Common myeloid progenitor, CD34-positive (primary cell): ENCODE measurements at regions not wholly inside any gene's neighbourhood (a gene's known extent, or its start where the extent isn't known, plus 50 kb on each side); places are given as distances from the start of the nearest gene placed in this dataset.

Experiments used
- CTCF ChIA-PET: fragments of 350-600 bp; sonication (Branson Sonifier 250); formaldehyde crosslinking; loops from one replicate; lab custom pipeline; 2021; ENCODE audit warnings: antibody characterized with exemption; lab: Charles Lee
- POLR2A ChIA-PET: fragments of 350-600 bp; sonication (Branson Sonifier 250); formaldehyde crosslinking; loops from one replicate; lab custom pipeline; 2021; ENCODE audit warnings: antibody characterized with exemption; lab: Charles Lee
- DNase-seq, 3 donors: peaks; one replicate each; pipeline versions ENCODE4 v3.0.0 to v3.0.0-alpha.2; 2013
- H3K27ac ChIP-seq, 2 experiments: 1 replicate in 1 of 2; 2 replicates in 1 of 2; pipeline ENCODE4 v1.7.0; 2013; ENCODE audit warnings: inconsistent platforms in 2 of 2, low read length in 2 of 2, mild to moderate bottlenecking in 2 of 2, low read depth in 1 of 2, moderate library complexity in 1 of 2; ENCODE audit not compliant: severe bottlenecking in 2 of 2, insufficient read depth in 1 of 2, poor library complexity in 1 of 2
- H3K27me3 ChIP-seq, 5 experiments: replicated peaks in 2 of 5; 1 replicate in 3 of 5; 2 replicates in 2 of 5; pipeline versions ENCODE4 v1.6.1 to v1.7.0; 2013; ENCODE audit warnings: low read length in 4 of 5, mild to moderate bottlenecking in 2 of 5, moderate library complexity in 2 of 5, inconsistent platforms in 1 of 5; ENCODE audit not compliant: insufficient read depth in 5 of 5, control insufficient read depth in 4 of 5
- H3K36me3 ChIP-seq, 4 experiments: 1 replicate in 2 of 4; 2 replicates in 2 of 4; pipeline versions ENCODE4 v1.6.1 to v1.7.0; 2013; ENCODE audit warnings: low read length in 3 of 4, control low read depth in 1 of 4, mild to moderate bottlenecking in 1 of 4; ENCODE audit not compliant: control insufficient read depth in 4 of 4, insufficient read depth in 4 of 4
- H3K4me1 ChIP-seq, 4 experiments: 1 replicate in 3 of 4; 2 replicates in 1 of 4; pipeline versions ENCODE4 v1.6.1 to v1.7.1; 2013; ENCODE audit warnings: low read length in 3 of 4, mild to moderate bottlenecking in 3 of 4, control low read depth in 1 of 4, inconsistent platforms in 1 of 4, moderate library complexity in 1 of 4; ENCODE audit not compliant: control insufficient read depth in 4 of 4, insufficient read depth in 4 of 4; ENCODE audit errors: control extremely low read depth in 1 of 4
- H3K4me3 ChIP-seq, 7 experiments: 1 replicate in 4 of 7; 2 replicates in 3 of 7; pipeline versions ENCODE4 v1.5.1 to v1.7.0; 2013; ENCODE audit warnings: mild to moderate bottlenecking in 7 of 7, low read length in 6 of 7, moderate library complexity in 6 of 7, inconsistent platforms in 2 of 7, low read depth in 2 of 7, control low read depth in 1 of 7; ENCODE audit not compliant: insufficient read depth in 4 of 7, control insufficient read depth in 1 of 7; ENCODE audit errors: extremely low read depth in 1 of 7
- H3K9me3 ChIP-seq, 5 experiments: 1 replicate in 4 of 5; 2 replicates in 1 of 5; pipeline versions ENCODE4 v1.6.1 to v1.7.1; 2013; ENCODE audit warnings: low read length in 4 of 5, mild to moderate bottlenecking in 2 of 5, inconsistent platforms in 1 of 5, low read depth in 1 of 5, moderate library complexity in 1 of 5; ENCODE audit not compliant: control insufficient read depth in 4 of 5, insufficient read depth in 2 of 5; ENCODE audit errors: control extremely low read depth in 1 of 5
- WGBS: methylation state at CpG from one replicate; pipeline ENCODE4 v1.1.5; 2013; ENCODE audit not compliant: insufficient coverage; 5-methylcytosine and 5-hydroxymethylcytosine counted together

DNA sequence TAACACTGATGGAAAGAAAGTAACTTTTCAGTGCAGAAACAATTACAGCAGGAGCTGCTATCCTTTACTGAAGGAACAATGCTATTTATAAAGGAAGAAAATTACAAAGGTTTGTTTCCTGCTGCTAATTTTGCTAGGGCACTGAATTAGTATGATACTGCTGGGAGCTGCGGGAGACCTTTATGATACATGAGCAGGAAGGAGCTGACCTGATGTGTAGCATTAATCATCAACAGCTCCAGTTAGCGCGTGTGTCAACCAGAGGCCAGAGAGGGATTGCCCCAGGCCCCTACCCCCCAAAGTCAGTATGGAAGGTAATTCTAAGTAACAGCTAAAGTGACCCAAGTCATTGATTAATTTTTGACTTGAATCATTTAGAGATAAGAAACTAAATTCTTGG lies 728.9 kb downstream of the PCDH18 start:
- no peak overlapping the region for H3K27ac ChIP-seq
- H3K4me3 ChIP-seq = no peak overlapping the region
- H3K9me3 ChIP-seq = peaks cover 0 to 6% (median 2%) of the 10 kb centered on the region in 5 experiments
- H3K27me3 ChIP-seq = no peaks in the 10 kb centered on the region
- CTCF ChIA-PET = no interaction called here
- peaks cover 0 to 16% (median 3%) of the 10 kb centered on the region in 4 experiments for H3K4me1 ChIP-seq
- WGBS = 67% methylated on average over 3 of the region's 3 CpGs
- H3K36me3 ChIP-seq = no peaks in the 10 kb centered on the region
- no peak for DNase-seq
- POLR2A ChIA-PET = no interaction called here

- H3K9me3 ChIP-seq = no peaks in the 10 kb centered on the region
- H3K27ac ChIP-seq = no peak overlapping the region
- DNase-seq = no peak
- ChIA-PET POLR2A (no interaction called here), CTCF (no interaction called here)
- peaks cover 0 to 7% (median 2%) of the 10 kb centered on the region in 4 experiments for H3K4me1 ChIP-seq
- H3K4me3 ChIP-seq = no peak overlapping the region
- no peaks in the 10 kb centered on the region for H3K36me3 ChIP-seq
- WGBS = no CpG with 5 or more reads among the region's 3 CpGs
- H3K27me3 ChIP-seq = no peaks in the 10 kb centered on the region
These were observed 732.0 kb downstream of the PCDH18 start for GRCh38 chr4:136800248-136800647.

DNA sequence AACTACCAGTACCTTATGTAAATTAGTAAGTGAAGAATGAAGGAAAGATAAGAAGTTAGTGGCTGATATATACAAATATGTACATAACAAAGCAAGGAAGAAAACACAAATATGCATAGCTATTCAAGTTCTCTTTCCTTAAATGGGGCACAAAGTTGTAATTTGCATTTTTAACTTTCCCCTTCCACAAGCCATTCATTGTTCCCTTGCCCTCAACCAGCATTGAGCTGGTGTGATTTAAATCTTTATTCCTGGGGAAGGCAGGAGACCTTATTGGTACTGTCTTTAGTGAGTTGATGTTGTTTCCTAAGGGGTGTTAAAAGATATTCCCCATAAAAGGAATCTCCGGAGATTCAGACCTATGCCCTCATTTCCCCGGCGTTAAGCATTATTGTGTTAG lies 735.3 kb downstream of the PCDH18 start:
- ChIA-PET CTCF (no interaction called here), POLR2A (no interaction called here)
- Histone ChIP-seq H3K4me1 (no peaks in the 10 kb centered on the region), H3K36me3 (no peaks in the 10 kb centered on the region), H3K9me3 (no peaks in the 10 kb centered on the region), H3K4me3 (no peak overlapping the region), H3K27ac (no peak overlapping the region), H3K27me3 (no peaks in the 10 kb centered on the region)
- 100% methylated on average over 2 of the region's 3 CpGs for WGBS
- no peak for DNase-seq

GRCh38 chr4:136793848-136794247 lies 738.4 kb downstream of the PCDH18 start:
- no peaks in the 10 kb centered on the region for H3K9me3 ChIP-seq
- H3K27ac ChIP-seq = no peak overlapping the region
- no peaks in the 10 kb centered on the region for H3K4me1 ChIP-seq
- ChIA-PET POLR2A (no interaction called here), CTCF (no interaction called here)
- no peak overlapping the region for H3K4me3 ChIP-seq
- H3K36me3 ChIP-seq = no peaks in the 10 kb centered on the region
- DNase-seq = no peak
- WGBS = 100% methylated on average over 2 of the region's 4 CpGs
- no peaks in the 10 kb centered on the region for H3K27me3 ChIP-seq

GRCh38 chr4:136784326-136784725 lies 748.0 kb downstream of the PCDH18 start:
- no peaks in the 10 kb centered on the region for H3K27me3 ChIP-seq
- no peak overlapping the region for H3K27ac ChIP-seq
- H3K36me3 ChIP-seq = no peaks in the 10 kb centered on the region
- DNase-seq = no peak
- H3K4me3 ChIP-seq = no peak overlapping the region
- no peaks in the 10 kb centered on the region for H3K4me1 ChIP-seq
- peaks cover 0 to 1% (median 0%) of the 10 kb centered on the region in 5 experiments for H3K9me3 ChIP-seq
- WGBS = 100% methylated on average over 1 of the region's 1 CpG
- ChIA-PET POLR2A (no interaction called here), CTCF (no interaction called here)

GRCh38 chr4:136769717-136770116 lies 762.6 kb downstream of the PCDH18 start:
- CTCF ChIA-PET = no interaction called here

DNA sequence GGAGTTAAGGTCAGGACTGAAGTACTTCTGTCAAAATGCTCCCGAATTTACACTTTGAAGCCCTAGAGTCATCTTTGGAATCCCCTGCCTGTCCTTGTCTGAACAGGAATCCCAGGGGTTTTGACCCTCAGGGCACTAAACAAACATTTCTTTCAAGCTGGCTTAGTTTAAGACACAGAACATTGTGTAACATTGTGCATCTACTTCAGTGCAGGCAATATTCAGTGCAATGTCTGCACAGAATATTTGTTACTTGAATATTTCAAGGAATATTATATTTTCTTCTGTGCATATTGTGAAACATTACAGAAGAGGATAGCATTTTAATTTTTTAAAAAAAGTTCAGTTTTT lies 763.4 kb downstream of the PCDH18 start:
- H3K4me1 ChIP-seq = no peaks in the 10 kb centered on the region
- CTCF ChIA-PET = no interaction called here
- H3K27ac ChIP-seq = no peak overlapping the region
- no peaks in the 10 kb centered on the region for H3K36me3 ChIP-seq
- DNase-seq = no peak
- H3K4me3 ChIP-seq = no peak overlapping the region
- 91% methylated on average over 1 of the region's 1 CpG for WGBS
- no peaks in the 10 kb centered on the region for H3K27me3 ChIP-seq
- no peaks in the 10 kb centered on the region for H3K9me3 ChIP-seq
- POLR2A ChIA-PET = no interaction called here

More at GRCh38 chr4:136769717-136770116, 762.6 kb downstream of the PCDH18 start:
- H3K27ac ChIP-seq = no peak overlapping the region
- H3K27me3 ChIP-seq = no peaks in the 10 kb centered on the region
- H3K9me3 ChIP-seq = no peaks in the 10 kb centered on the region
- DNase-seq = no peak
- H3K4me3 ChIP-seq = no peak overlapping the region
- no peaks in the 10 kb centered on the region for H3K4me1 ChIP-seq
- no peaks in the 10 kb centered on the region for H3K36me3 ChIP-seq
- POLR2A ChIA-PET = no interaction called here
- WGBS = 94% methylated on average over 5 of the region's 6 CpGs
